CD14-positive monocyte (primary cell): ENCODE measurements at regions not wholly inside any gene's neighbourhood (a gene's known extent, or its start where the extent isn't known, plus 50 kb on each side); places are given as distances from the start of the nearest gene placed in this dataset.

Experiments used
- DNase-seq, 3 donors: peaks; one replicate each; pipeline ENCODE4 v3.0.0-alpha.2; 2011 to 2022
- H2AFZ ChIP-seq: 2 replicates; pipeline ENCODE4 v1.6.0; 2012; ENCODE audit warnings: mild to moderate bottlenecking, low read depth, low read length, inconsistent platforms; ENCODE audit not compliant: insufficient read depth, poor library complexity, severe bottlenecking
- H3K27ac ChIP-seq, 2 donors: 1 replicate in 1 of 2; 2 replicates in 1 of 2; pipeline ENCODE4 v1.5.1; 2012 to 2013; ENCODE audit warnings: low read length in 2 of 2, control low read depth in 1 of 2, inconsistent platforms in 1 of 2, low read depth in 1 of 2, mild to moderate bottlenecking in 1 of 2
- H3K27me3 ChIP-seq, 2 donors: one replicate each; pipeline versions ENCODE4 v1.6.0 to v1.6.1; 2011 to 2013; ENCODE audit warnings: low read length in 2 of 2; ENCODE audit not compliant: control insufficient read depth in 2 of 2, insufficient read depth in 2 of 2
- H3K36me3 ChIP-seq, 2 donors: replicated peaks in 1 of 2; 1 replicate in 1 of 2; 2 replicates in 1 of 2; pipeline versions ENCODE4 v1.5.1 to v1.6.1; 2012 to 2013; ENCODE audit warnings: low read length in 2 of 2, control low read depth in 1 of 2, inconsistent platforms in 1 of 2, mild to moderate bottlenecking in 1 of 2; ENCODE audit not compliant: insufficient read depth in 2 of 2, control insufficient read depth in 1 of 2
- H3K4me1 ChIP-seq, 2 donors: 1 replicate in 1 of 2; 2 replicates in 1 of 2; pipeline versions ENCODE4 v1.5.1 to v1.6.1; 2012 to 2013; ENCODE audit warnings: low read length in 2 of 2, control low read depth in 1 of 2, inconsistent platforms in 1 of 2, mild to moderate bottlenecking in 1 of 2, moderate library complexity in 1 of 2; ENCODE audit not compliant: insufficient read depth in 2 of 2, control insufficient read depth in 1 of 2
- H3K4me2 ChIP-seq: replicated peaks from 2 replicates; pipeline ENCODE3; 2012; ENCODE audit warnings: low read length, moderate library complexity, mild to moderate bottlenecking; ENCODE audit not compliant: poor library complexity, severe bottlenecking; ENCODE audit errors: extremely low read depth
- H3K4me3 ChIP-seq, 3 experiments: fragments of 200-600 bp in 1 of 3; sonication (generic) in 1 of 3; replicated peaks in 1 of 3; 1 replicate in 2 of 3; 2 replicates in 1 of 3; pipeline ENCODE4 v1.5.1; 2011 to 2013; ENCODE audit warnings: low read length in 3 of 3, mild to moderate bottlenecking in 3 of 3, control low read depth in 2 of 3, low read depth in 2 of 3, inconsistent platforms in 1 of 3, moderate library complexity in 1 of 3
- H3K79me2 ChIP-seq: 2 replicates; pipeline ENCODE4 v1.6.0; 2012; ENCODE audit warnings: mild to moderate bottlenecking, control low read depth, inconsistent platforms, low read length, moderate library complexity; ENCODE audit not compliant: insufficient read depth
- H3K9ac ChIP-seq: 2 replicates; pipeline ENCODE4 v1.6.0; 2017; ENCODE audit warnings: low read length, mild to moderate bottlenecking; ENCODE audit not compliant: insufficient read depth, poor library complexity, severe bottlenecking
- H3K9me3 ChIP-seq, 2 donors: replicated peaks in 1 of 2; 1 replicate in 1 of 2; 2 replicates in 1 of 2; pipeline versions ENCODE4 v1.5.1 to v1.6.1; 2012 to 2013; ENCODE audit warnings: low read length in 2 of 2, control low read depth in 1 of 2; ENCODE audit not compliant: control insufficient read depth in 1 of 2, insufficient read depth in 1 of 2
- H4K20me1 ChIP-seq: 2 replicates; pipeline ENCODE4 v1.6.0; 2012; ENCODE audit warnings: mild to moderate bottlenecking, low read length, control low read depth, moderate library complexity; ENCODE audit not compliant: insufficient read depth
- H3K27ac Mint-ChIP-seq, 7 donors: one replicate each; pipeline ENCODE4 v1.8.0; 2020; ENCODE audit warnings: mild to moderate bottlenecking in 7 of 7, mixed read lengths in 7 of 7, moderate library complexity in 6 of 7, inconsistent platforms in 2 of 7
- H3K27me3 Mint-ChIP-seq, 3 donors: one replicate each; pipeline ENCODE4 v1.8.0; 2021 to 2022; ENCODE audit warnings: low read depth in 3 of 3, mild to moderate bottlenecking in 3 of 3, mixed read lengths in 3 of 3, moderate library complexity in 3 of 3, inconsistent platforms in 1 of 3
- H3K36me3 Mint-ChIP-seq, 2 donors: one replicate each; pipeline ENCODE4 v1.8.0; 2020; ENCODE audit warnings: mixed read lengths in 2 of 2, inconsistent platforms in 1 of 2, mild to moderate bottlenecking in 1 of 2
- H3K4me1 Mint-ChIP-seq: one replicate; pipeline ENCODE4 v1.8.0; 2020; ENCODE audit warnings: mild to moderate bottlenecking, mixed read lengths
- H3K4me3 Mint-ChIP-seq, 2 donors: one replicate each; pipeline ENCODE4 v1.8.0; 2020; ENCODE audit warnings: mild to moderate bottlenecking in 2 of 2, mixed read lengths in 2 of 2, moderate library complexity in 1 of 2
- H3K9me3 Mint-ChIP-seq, 7 donors: one replicate each; pipeline ENCODE4 v1.8.0; 2020 to 2022; ENCODE audit warnings: mixed read lengths in 7 of 7, mild to moderate bottlenecking in 6 of 7, moderate library complexity in 6 of 7, inconsistent platforms in 2 of 7
- WGBS: methylation state at CpG from one replicate; pipeline ENCODE4 v1.1.5; 2013; ENCODE audit warnings: missing lambda C conversion rate; ENCODE audit not compliant: insufficient coverage; 5-methylcytosine and 5-hydroxymethylcytosine counted together
- intact Hi-C, 2 donors: fragments of 100-400 bp; cut with micrococcal nuclease; formaldehyde crosslinking; loops; one replicate each; pipeline versions ENCODE4 v1.15.0 to v1.15.1; 2023
- TF ChIP-seq, protein P1 (sequence below): fragments of 200-600 bp; IDR thresholded peaks from one replicate; pipeline ENCODE4 v1.8.0; 2022; ENCODE audit warnings: antibody characterized with exemption, mild to moderate bottlenecking

DNA sequence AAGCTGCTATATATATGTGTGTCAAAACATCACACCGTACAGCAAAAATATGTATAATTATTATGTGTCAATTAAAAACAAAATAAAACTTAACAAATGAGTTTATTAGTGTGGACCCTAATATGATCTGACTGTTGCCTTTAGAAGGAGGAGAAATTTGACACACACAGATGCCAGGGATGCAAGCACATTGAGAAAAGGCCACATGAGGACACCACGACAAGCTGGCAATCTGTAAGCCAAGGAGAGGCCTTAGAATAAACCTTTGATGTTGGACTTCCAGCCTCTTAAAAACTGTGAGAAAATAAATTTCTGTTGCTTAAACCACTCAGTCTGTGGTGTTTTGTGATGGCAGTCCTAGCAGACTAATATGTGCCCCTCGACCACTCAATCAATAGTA lies 214.7 kb downstream of the KCNS3 start:
- no peak overlapping the region for H3K27ac ChIP-seq
- H3K9ac ChIP-seq = no peak overlapping the region
- H3K27ac Mint-ChIP-seq = no peak overlapping the region
- H3K36me3 ChIP-seq = no peaks in the 10 kb centered on the region
- WGBS = 100% methylated on average over 2 of the region's 3 CpGs
- no peak overlapping the region for H3K4me3 ChIP-seq
- H3K9me3 Mint-ChIP-seq = peaks cover 0 to 5% (median 0%) of the 10 kb centered on the region in 7 donors
- TF ChIP-seq, protein P1, sequence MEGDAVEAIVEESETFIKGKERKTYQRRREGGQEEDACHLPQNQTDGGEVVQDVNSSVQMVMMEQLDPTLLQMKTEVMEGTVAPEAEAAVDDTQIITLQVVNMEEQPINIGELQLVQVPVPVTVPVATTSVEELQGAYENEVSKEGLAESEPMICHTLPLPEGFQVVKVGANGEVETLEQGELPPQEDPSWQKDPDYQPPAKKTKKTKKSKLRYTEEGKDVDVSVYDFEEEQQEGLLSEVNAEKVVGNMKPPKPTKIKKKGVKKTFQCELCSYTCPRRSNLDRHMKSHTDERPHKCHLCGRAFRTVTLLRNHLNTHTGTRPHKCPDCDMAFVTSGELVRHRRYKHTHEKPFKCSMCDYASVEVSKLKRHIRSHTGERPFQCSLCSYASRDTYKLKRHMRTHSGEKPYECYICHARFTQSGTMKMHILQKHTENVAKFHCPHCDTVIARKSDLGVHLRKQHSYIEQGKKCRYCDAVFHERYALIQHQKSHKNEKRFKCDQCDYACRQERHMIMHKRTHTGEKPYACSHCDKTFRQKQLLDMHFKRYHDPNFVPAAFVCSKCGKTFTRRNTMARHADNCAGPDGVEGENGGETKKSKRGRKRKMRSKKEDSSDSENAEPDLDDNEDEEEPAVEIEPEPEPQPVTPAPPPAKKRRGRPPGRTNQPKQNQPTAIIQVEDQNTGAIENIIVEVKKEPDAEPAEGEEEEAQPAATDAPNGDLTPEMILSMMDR = no peak
- no peak for DNase-seq
- no peaks in the 10 kb centered on the region for H3K4me1 Mint-ChIP-seq
- H3K79me2 ChIP-seq = no peaks in the 10 kb centered on the region
- H3K4me3 Mint-ChIP-seq = no peak overlapping the region
- H3K4me2 ChIP-seq = no peak overlapping the region
- no peaks in the 10 kb centered on the region for H4K20me1 ChIP-seq
- H3K9me3 ChIP-seq = peaks cover 0 to 4% of the 10 kb centered on the region in 2 donors
- H3K36me3 Mint-ChIP-seq = no peaks in the 10 kb centered on the region
- no peaks in the 10 kb centered on the region for H3K27me3 ChIP-seq
- no peaks in the 10 kb centered on the region for H3K4me1 ChIP-seq
- peaks cover 0 to 2% (median 0%) of the 10 kb centered on the region in 3 donors for H3K27me3 Mint-ChIP-seq
- H2AFZ ChIP-seq = no peak overlapping the region
- intact Hi-C loops = no loop called here

DNA sequence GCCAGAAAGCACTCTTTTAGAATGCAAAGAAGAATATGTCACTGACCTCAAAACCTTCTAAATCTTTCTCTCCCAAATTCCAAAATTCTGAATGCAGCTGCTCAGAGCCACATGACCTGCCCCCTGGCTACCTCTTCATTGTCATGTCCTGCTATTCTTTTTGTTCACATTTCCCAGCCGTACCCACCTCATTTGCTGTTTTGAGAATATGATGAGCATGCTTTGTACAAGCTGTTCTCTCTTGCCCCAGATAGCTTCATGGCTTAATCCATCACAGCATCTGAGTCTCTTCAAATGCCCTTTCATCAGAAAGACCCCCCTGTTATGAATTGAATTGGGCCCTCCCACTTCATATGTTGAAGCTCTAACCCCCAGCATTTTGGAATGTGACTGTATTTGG lies 214.3 kb downstream of the KCNS3 start:
- H3K36me3 Mint-ChIP-seq = no peaks in the 10 kb centered on the region
- no peak overlapping the region for H3K4me3 ChIP-seq
- peaks cover 0 to 2% (median 0%) of the 10 kb centered on the region in 3 donors for H3K27me3 Mint-ChIP-seq
- intact Hi-C loops = no loop called here
- H3K27ac ChIP-seq = no peak overlapping the region
- TF ChIP-seq, protein P1 = no peak
- H3K9ac ChIP-seq = no peak overlapping the region
- H3K4me1 ChIP-seq = no peaks in the 10 kb centered on the region
- H3K9me3 Mint-ChIP-seq = peaks cover 0 to 6% (median 0%) of the 10 kb centered on the region in 7 donors
- H2AFZ ChIP-seq = no peak overlapping the region
- H3K4me2 ChIP-seq = no peak overlapping the region
- no peaks in the 10 kb centered on the region for H3K36me3 ChIP-seq
- DNase-seq = no peak
- no peaks in the 10 kb centered on the region for H3K4me1 Mint-ChIP-seq
- no CpG with 5 or more reads among the region's 1 CpG for WGBS
- no peaks in the 10 kb centered on the region for H4K20me1 ChIP-seq
- H3K27ac Mint-ChIP-seq = no peak overlapping the region
- H3K9me3 ChIP-seq = peaks cover 0 to 4% of the 10 kb centered on the region in 2 donors
- no peak overlapping the region for H3K4me3 Mint-ChIP-seq
- H3K79me2 ChIP-seq = no peaks in the 10 kb centered on the region
- no peaks in the 10 kb centered on the region for H3K27me3 ChIP-seq
